ENCODE measurements at regions not wholly inside any gene's neighbourhood (a gene's known extent, or its start where the extent isn't known, plus 50 kb on each side); places are given as distances from the start of the nearest gene placed in this dataset.

GRCh38 chr2:239523954-239524330 lies 123.1 kb upstream of the HDAC4 start:
- dilution Hi-C loops (cut with MboI; ENCODE audit: extremely low pct_ligation_motif_present, low sequenced_read_pairs) (no loop called here), intact Hi-C loops (cut with micrococcal nuclease) (no loop called here)
- no peak for TF ChIP-seq GATA2 (IDR thresholded peaks at IDR 0.05; ENCODE audit: insufficient read depth, insufficient read length, low read depth, low read length)
- no peak for TF ChIP-seq MAX (IDR thresholded peaks at IDR 0.05; ENCODE audit: insufficient read depth, insufficient read length)
- TF ChIP-seq POLR2A (IDR thresholded peaks at IDR 0.05; ENCODE audit: low read depth, low read length) = no peak
- H3K9me3 ChIP-seq (replicated peaks; ENCODE audit: control insufficient read depth, insufficient read depth, low read length) = no peaks in the 10 kb centered on the region
- no peak overlapping the region for H3K9ac ChIP-seq (replicated peaks; ENCODE audit: extremely low read depth, insufficient read depth, low read length)
- no peaks in the 10 kb centered on the region for H3K27me3 ChIP-seq (ENCODE audit: control insufficient read depth in 2 of 2, insufficient read depth in 2 of 2, low read length in 2 of 2)
- no peaks in the 10 kb centered on the region for H3K4me1 ChIP-seq (ENCODE audit: control insufficient read depth, extremely low read depth, insufficient read depth, low read length)
- no peak overlapping the region for H3K4me2 ChIP-seq (ENCODE audit: insufficient read depth, low read length)
- H3K27ac ChIP-seq (ENCODE audit: insufficient read depth, low read depth, low read length) = no peak overlapping the region
- H3K79me2 ChIP-seq (ENCODE audit: control insufficient read depth, insufficient read depth, low read length) = no peaks in the 10 kb centered on the region
- H3K4me3 ChIP-seq (replicated peaks in 1 of 3; ENCODE audit: insufficient read depth in 1 of 3, low read depth in 1 of 3, low read length in 3 of 3) = no peak overlapping the region
- H4K20me1 ChIP-seq (replicated peaks; ENCODE audit: control insufficient read depth, extremely low read depth, insufficient read depth, low read length) = no peaks in the 10 kb centered on the region
- FAIRE-seq (no peak), DNase-seq (ENCODE audit: low read depth, low spot score) (no peak)
- H2AFZ ChIP-seq (ENCODE audit: low read depth, low read length) = no peak overlapping the region
- ChIA-PET POLR2A (no interaction called here), CTCF (no interaction called here)
- no TSS peak for BruUV-seq (replicated peaks)
- H3K9me1 ChIP-seq (replicated peaks; ENCODE audit: control insufficient read depth, extremely low read depth, insufficient read depth, low read length) = no peaks in the 10 kb centered on the region
- H3K36me3 ChIP-seq (ENCODE audit: control insufficient read depth in 2 of 2, extremely low read depth in 1 of 2, insufficient read depth in 2 of 2, low read length in 2 of 2) = no peaks in the 10 kb centered on the region

DNA sequence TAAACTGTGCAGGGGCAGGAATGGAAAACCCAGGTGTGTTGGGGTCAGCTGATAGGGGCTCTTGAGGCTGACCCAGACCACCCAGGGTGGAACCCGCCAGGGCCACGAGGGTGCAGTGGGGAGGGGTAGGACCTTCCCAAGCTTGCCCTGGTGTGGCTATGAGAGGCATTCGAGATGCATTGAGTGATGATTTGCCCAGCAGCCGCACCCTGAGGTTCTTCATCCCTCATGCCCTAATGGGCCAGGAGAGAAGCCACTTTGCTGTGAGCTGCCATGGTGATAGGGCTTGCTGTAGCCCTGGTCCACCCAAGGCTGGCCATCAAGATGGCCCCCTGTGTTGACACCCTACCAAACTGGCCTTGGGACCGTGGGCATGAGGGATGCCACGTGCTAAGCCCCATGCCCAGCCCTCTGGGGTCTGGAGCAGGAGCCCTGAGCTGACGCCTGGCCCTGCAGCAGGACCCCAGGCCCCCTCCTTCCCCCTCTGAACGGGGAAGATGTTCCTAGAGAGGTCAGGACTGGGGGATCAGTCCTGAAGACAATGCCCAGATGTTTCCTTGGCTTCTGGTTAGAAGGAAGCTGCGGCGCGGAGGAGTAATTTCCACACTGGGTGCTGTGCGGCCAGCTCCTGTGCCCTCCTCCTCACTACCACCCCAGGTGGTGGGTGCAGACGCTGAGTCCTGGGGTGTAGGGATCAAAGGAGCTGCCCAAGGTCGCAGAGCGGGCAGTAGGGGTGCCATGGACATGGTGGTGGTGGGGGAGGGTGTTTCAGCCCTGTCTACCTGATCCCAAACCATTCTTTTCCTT lies 122.5 kb upstream of the HDAC4 start:
- DNase-seq (ENCODE audit: low read depth, low spot score) (no peak), FAIRE-seq (no peak)
- Histone ChIP-seq H2AFZ (ENCODE audit: low read depth, low read length) (no peak overlapping the region), H3K9ac (replicated peaks; ENCODE audit: extremely low read depth, insufficient read depth, low read length) (no peak overlapping the region), H3K4me3 (replicated peaks in 1 of 3; ENCODE audit: insufficient read depth in 1 of 3, low read depth in 1 of 3, low read length in 3 of 3) (no peak overlapping the region), H3K79me2 (ENCODE audit: control insufficient read depth, insufficient read depth, low read length) (no peaks in the 10 kb centered on the region), H3K27ac (ENCODE audit: insufficient read depth, low read depth, low read length) (no peak overlapping the region), H3K36me3 (ENCODE audit: control insufficient read depth in 2 of 2, extremely low read depth in 1 of 2, insufficient read depth in 2 of 2, low read length in 2 of 2) (no peaks in the 10 kb centered on the region), H3K9me1 (replicated peaks; ENCODE audit: control insufficient read depth, extremely low read depth, insufficient read depth, low read length) (no peaks in the 10 kb centered on the region), H3K9me3 (replicated peaks; ENCODE audit: control insufficient read depth, insufficient read depth, low read length) (no peaks in the 10 kb centered on the region), H3K27me3 (ENCODE audit: control insufficient read depth in 2 of 2, insufficient read depth in 2 of 2, low read length in 2 of 2) (no peaks in the 10 kb centered on the region), H3K4me2 (ENCODE audit: insufficient read depth, low read length) (no peak overlapping the region), H3K4me1 (ENCODE audit: control insufficient read depth, extremely low read depth, insufficient read depth, low read length) (no peaks in the 10 kb centered on the region), H4K20me1 (replicated peaks; ENCODE audit: control insufficient read depth, extremely low read depth, insufficient read depth, low read length) (no peaks in the 10 kb centered on the region)
- CTCF ChIA-PET = no interaction called here
- dilution Hi-C loops (cut with MboI; ENCODE audit: extremely low pct_ligation_motif_present, low sequenced_read_pairs) (no loop called here), intact Hi-C loops (cut with micrococcal nuclease) (no loop called here)
- POLR2A ChIA-PET = no interaction called here
- no peak for TF ChIP-seq MAX (IDR thresholded peaks at IDR 0.05; ENCODE audit: insufficient read depth, insufficient read length)
- no peak for TF ChIP-seq POLR2A (IDR thresholded peaks at IDR 0.05; ENCODE audit: low read depth, low read length)
- BruUV-seq (replicated peaks) = no TSS peak
